Colonic mucosa (tissue), 4 donors: ENCODE measurements at regions not wholly inside any gene's neighbourhood (a gene's known extent, or its start where the extent isn't known, plus 50 kb on each side); places are given as distances from the start of the nearest gene placed in this dataset.

Experiments
- DNase-seq: peaks from one replicate; pipeline ENCODE4 v3.0.0-alpha.2; 2020
- H3K27ac ChIP-seq: fragments of 200-600 bp; one replicate; pipeline ENCODE4 v1.8.0; 2021
- H3K27me3 ChIP-seq: fragments of 200-600 bp; one replicate; pipeline ENCODE4 v1.8.0; 2021
- H3K36me3 ChIP-seq: fragments of 200-600 bp; one replicate; pipeline ENCODE4 v1.8.0; 2021
- H3K4me1 ChIP-seq: fragments of 200-600 bp; one replicate; pipeline ENCODE4 v1.8.0; 2021; ENCODE audit warnings: mild to moderate bottlenecking
- H3K4me3 ChIP-seq: fragments of 200-600 bp; one replicate; pipeline ENCODE4 v1.8.0; 2021
- H3K9ac ChIP-seq, 2 donors: one replicate each; pipeline ENCODE4 v1.7.0; 2013; ENCODE audit warnings: control low read depth in 2 of 2, low read depth in 2 of 2, low read length in 2 of 2
- H3K9me3 ChIP-seq: fragments of 200-600 bp; one replicate; pipeline ENCODE4 v1.8.0; 2021
- intact Hi-C: fragments of 100-400 bp; cut with DNase I; formaldehyde crosslinking; loops from one replicate; pipeline ENCODE4 v1.14.1; 2022
- TF ChIP-seq, protein P1 (sequence below): fragments of 200-600 bp; IDR thresholded peaks from one replicate; pipeline ENCODE4 v1.8.0; 2022; ENCODE audit warnings: antibody characterized with exemption, mild to moderate bottlenecking
- donor health status: healthy.
- donor health status: DM: no; HTN: no; CAD: no.
- donor health status: DM: no; HTN: no; CAD: no.

DNA sequence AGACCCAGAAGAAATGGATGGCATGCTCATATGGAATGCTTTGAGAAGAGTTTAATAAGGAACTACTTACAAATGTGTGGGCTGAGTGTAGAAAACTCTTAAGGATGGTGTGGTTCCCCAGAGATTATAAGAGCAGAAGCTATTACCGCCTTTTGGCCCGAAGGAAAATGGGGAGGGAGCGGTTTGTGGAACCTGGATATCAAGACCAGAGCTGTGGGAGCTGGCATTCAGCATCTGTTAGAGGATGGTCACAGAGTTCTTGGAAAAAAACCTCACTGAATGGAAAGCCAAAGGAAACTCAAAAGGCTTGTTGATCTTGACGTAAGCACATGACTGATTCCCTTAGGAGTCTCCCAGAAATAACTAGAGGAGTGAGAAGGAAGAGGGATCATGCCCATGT is 151.0 kb downstream of the PJA2 start:
- no peaks in the 10 kb centered on the region for H3K27me3 ChIP-seq
- H3K4me3 ChIP-seq = no peak overlapping the region
- no peak for DNase-seq
- intact Hi-C loops = no loop called here
- H3K9ac ChIP-seq = no peak overlapping the region
- H3K9me3 ChIP-seq = no peaks in the 10 kb centered on the region
- H3K4me1 ChIP-seq = no peaks in the 10 kb centered on the region
- H3K27ac ChIP-seq = no peak overlapping the region
- H3K36me3 ChIP-seq = no peaks in the 10 kb centered on the region
- TF ChIP-seq, protein P1, sequence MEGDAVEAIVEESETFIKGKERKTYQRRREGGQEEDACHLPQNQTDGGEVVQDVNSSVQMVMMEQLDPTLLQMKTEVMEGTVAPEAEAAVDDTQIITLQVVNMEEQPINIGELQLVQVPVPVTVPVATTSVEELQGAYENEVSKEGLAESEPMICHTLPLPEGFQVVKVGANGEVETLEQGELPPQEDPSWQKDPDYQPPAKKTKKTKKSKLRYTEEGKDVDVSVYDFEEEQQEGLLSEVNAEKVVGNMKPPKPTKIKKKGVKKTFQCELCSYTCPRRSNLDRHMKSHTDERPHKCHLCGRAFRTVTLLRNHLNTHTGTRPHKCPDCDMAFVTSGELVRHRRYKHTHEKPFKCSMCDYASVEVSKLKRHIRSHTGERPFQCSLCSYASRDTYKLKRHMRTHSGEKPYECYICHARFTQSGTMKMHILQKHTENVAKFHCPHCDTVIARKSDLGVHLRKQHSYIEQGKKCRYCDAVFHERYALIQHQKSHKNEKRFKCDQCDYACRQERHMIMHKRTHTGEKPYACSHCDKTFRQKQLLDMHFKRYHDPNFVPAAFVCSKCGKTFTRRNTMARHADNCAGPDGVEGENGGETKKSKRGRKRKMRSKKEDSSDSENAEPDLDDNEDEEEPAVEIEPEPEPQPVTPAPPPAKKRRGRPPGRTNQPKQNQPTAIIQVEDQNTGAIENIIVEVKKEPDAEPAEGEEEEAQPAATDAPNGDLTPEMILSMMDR = no peak

DNA sequence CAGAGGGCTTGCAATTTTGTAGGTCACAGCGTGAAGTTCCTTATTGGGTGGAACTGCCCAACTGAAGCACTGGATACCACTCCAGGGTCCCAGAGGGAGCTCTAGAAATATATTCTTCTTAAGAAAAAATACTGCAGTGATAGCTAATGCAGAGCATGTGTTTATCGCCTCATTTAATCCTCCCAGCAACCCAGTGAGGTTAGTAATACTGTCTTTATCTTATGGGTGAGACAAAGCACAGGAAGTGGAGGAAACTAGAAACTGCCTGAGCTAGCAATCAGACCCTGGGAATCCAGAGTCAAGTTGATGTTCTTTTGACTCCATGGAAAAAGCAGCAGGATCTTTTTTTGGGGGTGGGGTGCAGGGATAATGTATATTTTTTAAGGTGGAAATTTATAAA is 153.3 kb downstream of the PJA2 start:
- Histone ChIP-seq H3K9ac (no peak overlapping the region), H3K9me3 (no peaks in the 10 kb centered on the region), H3K27ac (no peak overlapping the region), H3K4me3 (no peak overlapping the region), H3K4me1 (no peaks in the 10 kb centered on the region), H3K36me3 (no peaks in the 10 kb centered on the region), H3K27me3 (no peaks in the 10 kb centered on the region)
- intact Hi-C loops = no loop called here
- TF ChIP-seq, protein P1 = no peak
- DNase-seq = no peak

DNA sequence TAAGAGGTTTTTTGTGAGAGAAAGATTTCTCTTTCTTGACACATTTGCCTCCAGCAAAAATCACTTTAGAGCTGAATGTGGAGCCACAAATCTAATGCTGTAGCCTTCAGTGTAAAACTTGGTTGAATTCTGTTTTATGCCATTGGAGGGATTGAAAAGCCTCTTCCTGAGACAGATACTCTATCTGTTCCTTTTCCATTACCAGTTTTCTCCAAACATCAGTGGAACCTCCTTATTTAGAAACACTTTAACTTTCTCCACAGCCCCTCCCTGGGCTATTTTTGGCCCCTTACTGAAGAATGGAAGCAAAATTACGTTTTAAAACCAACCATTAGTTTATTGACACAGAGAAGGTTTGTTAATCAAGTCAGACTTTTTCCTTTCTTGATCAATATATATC is 155.3 kb downstream of the PJA2 start:
- H3K4me1 ChIP-seq = no peaks in the 10 kb centered on the region
- no peak for DNase-seq
- intact Hi-C loops = no loop called here
- H3K9me3 ChIP-seq = no peaks in the 10 kb centered on the region
- no peaks in the 10 kb centered on the region for H3K36me3 ChIP-seq
- no peak overlapping the region for H3K9ac ChIP-seq
- no peak overlapping the region for H3K27ac ChIP-seq
- TF ChIP-seq, protein P1 = no peak
- no peaks in the 10 kb centered on the region for H3K27me3 ChIP-seq
- H3K4me3 ChIP-seq = no peak overlapping the region

DNA sequence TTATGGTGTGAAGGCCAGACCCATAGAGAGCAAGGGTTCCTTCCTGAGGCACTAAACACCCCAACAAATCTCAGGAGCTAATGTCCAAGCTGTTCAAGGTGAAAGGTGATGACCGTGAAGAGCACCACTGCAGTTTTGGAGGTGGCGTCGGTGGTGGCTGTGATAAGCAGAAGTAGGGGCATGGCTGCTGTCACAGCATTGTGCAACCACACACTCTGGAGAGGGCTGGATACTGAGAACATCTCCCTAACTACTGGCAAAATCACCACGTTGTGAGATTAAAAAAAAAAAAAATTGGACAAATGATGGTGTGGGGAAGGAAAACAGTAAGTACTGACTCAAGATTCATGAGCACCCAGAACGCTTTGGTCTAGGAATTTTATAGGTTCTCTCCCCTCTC is 156.5 kb downstream of the PJA2 start:
- Histone ChIP-seq H3K27me3 (no peaks in the 10 kb centered on the region), H3K36me3 (no peaks in the 10 kb centered on the region), H3K9ac (no peak overlapping the region), H3K9me3 (no peaks in the 10 kb centered on the region), H3K4me1 (no peaks in the 10 kb centered on the region), H3K4me3 (no peak overlapping the region), H3K27ac (no peak overlapping the region)
- no peak for DNase-seq
- TF ChIP-seq, protein P1 = no peak
- intact Hi-C loops = no loop called here

DNA sequence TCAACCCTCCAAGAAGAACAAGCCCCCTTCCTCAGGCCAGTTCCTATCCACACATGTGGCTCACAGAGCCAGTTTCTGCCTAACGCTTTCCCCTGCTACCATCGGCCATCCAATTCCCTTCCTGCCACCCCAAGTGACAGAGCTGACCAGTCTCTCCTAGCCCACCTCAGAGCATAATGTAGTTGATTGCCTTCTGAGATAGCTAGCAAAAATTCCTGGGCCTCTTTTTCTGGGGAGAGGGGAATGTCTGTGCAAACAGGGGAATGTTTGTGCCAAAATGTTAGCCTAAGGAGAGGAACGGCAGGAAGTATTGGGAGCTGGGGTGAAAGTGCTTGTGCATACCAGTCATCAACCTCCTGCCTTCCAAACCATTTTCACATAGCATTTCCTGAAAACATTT is 157.0 kb downstream of the PJA2 start:
- H3K27me3 ChIP-seq = no peaks in the 10 kb centered on the region
- H3K27ac ChIP-seq = no peak overlapping the region
- intact Hi-C loops = no loop called here
- DNase-seq = no peak
- no peaks in the 10 kb centered on the region for H3K9me3 ChIP-seq
- H3K4me1 ChIP-seq = no peaks in the 10 kb centered on the region
- no peaks in the 10 kb centered on the region for H3K36me3 ChIP-seq
- no peak overlapping the region for H3K9ac ChIP-seq
- TF ChIP-seq, protein P1 = no peak
- no peak overlapping the region for H3K4me3 ChIP-seq
